IMR-90 (cell line): ENCODE measurements at regions not wholly inside any gene's neighbourhood (a gene's known extent, or its start where the extent isn't known, plus 50 kb on each side); places are given as distances from the start of the nearest gene placed in this dataset.

ENCODE experiments used
- ATAC-seq: fragments of 200-7000 bp; cut with Tn5 transposase; 2 replicates; pipeline ENCODE4 v1.9.1; 2020; ENCODE audit warnings: low read depth, mild to moderate bottlenecking, moderate library complexity
- BruUV-seq: library from RNA; stranded (reverse); fragments of 400-500 nt; replicated peaks from 2 replicates; lab custom pipeline; 2021; lab: Mats Ljungman, UMichigan
- CTCF ChIA-PET: fragments of 300-600 bp; formaldehyde crosslinking; extraction: SDS; loops from one replicate; lab custom pipeline; 2021; ENCODE audit warnings: antibody characterized with exemption; lab: Yijun Ruan, JAX
- POLR2A ChIA-PET: fragments of 300-600 bp; sonication (Branson Sonifier 250); formaldehyde crosslinking; loops from one replicate; lab custom pipeline; 2022; ENCODE audit warnings: antibody characterized with exemption; ENCODE audit not compliant: unreplicated experiment; lab: Charles Lee
- DNase-seq: peaks from one replicate; pipeline ENCODE4 v3.0.0; 2013
- H2AFZ ChIP-seq: replicated peaks from 2 replicates; pipeline ENCODE3; 2013; ENCODE audit warnings: low read length, mild to moderate bottlenecking; ENCODE audit not compliant: poor library complexity
- H2AK5ac ChIP-seq: 2 replicates; pipeline ENCODE4 v1.6.1; 2013; ENCODE audit warnings: low read depth, low read length, inconsistent platforms
- H2AK9ac ChIP-seq: replicated peaks from 2 replicates; pipeline ENCODE3; 2013; ENCODE audit warnings: mild to moderate bottlenecking, low read depth, low read length, moderate library complexity; ENCODE audit not compliant: poor library complexity
- H2BK120ac ChIP-seq: 2 replicates; pipeline ENCODE4 v1.6.1; 2013; ENCODE audit warnings: low read depth, low read length, inconsistent platforms
- H2BK15ac ChIP-seq: 3 replicates; pipeline ENCODE4 v1.6.1; 2013; ENCODE audit warnings: low read depth, low read length, inconsistent platforms
- H2BK20ac ChIP-seq: 2 replicates; pipeline ENCODE4 v1.6.1; 2013; ENCODE audit warnings: low read depth, mild to moderate bottlenecking, inconsistent platforms, low read length, moderate library complexity
- H2BK5ac ChIP-seq: 2 replicates; pipeline ENCODE4 v1.6.1; 2013; ENCODE audit warnings: mild to moderate bottlenecking, low read depth, low read length, inconsistent platforms; ENCODE audit not compliant: poor library complexity, severe bottlenecking
- H3K14ac ChIP-seq: replicated peaks from 2 replicates; pipeline ENCODE4 v1.6.1; 2013; ENCODE audit warnings: low read depth, low read length, inconsistent platforms
- H3K18ac ChIP-seq: 2 replicates; pipeline ENCODE4 v1.6.1; 2013; ENCODE audit warnings: low read depth, low read length, control low read depth
- H3K23ac ChIP-seq: 2 replicates; pipeline ENCODE4 v1.6.1; 2013; ENCODE audit warnings: low read depth, low read length, inconsistent platforms
- H3K27ac ChIP-seq: 2 replicates; pipeline ENCODE4 v1.5.1; 2013; ENCODE audit warnings: mild to moderate bottlenecking, control low read depth, low read length; ENCODE audit not compliant: insufficient read depth
- H3K27me3 ChIP-seq: 2 replicates; pipeline ENCODE4 v1.6.1; 2013; ENCODE audit warnings: low read length; ENCODE audit not compliant: control insufficient read depth, insufficient read depth
- H3K36me3 ChIP-seq: 2 replicates; pipeline ENCODE4 v1.6.1; 2013; ENCODE audit warnings: low read length, mixed read lengths; ENCODE audit not compliant: control insufficient read depth, insufficient read depth
- H3K4ac ChIP-seq: 2 replicates; pipeline ENCODE4 v1.6.1; 2013; ENCODE audit warnings: low read depth, low read length, inconsistent platforms
- H3K4me1 ChIP-seq: 2 replicates; pipeline ENCODE4 v1.6.1; 2013; ENCODE audit warnings: low read length, mixed read lengths; ENCODE audit not compliant: control insufficient read depth, insufficient read depth
- H3K4me2 ChIP-seq: 2 replicates; pipeline ENCODE4 v1.6.1; 2013; ENCODE audit warnings: low read depth, mild to moderate bottlenecking, control low read depth, low read length, moderate library complexity
- H3K4me3 ChIP-seq: 2 replicates; pipeline ENCODE4 v1.5.1; 2013; ENCODE audit warnings: low read depth, mild to moderate bottlenecking, control low read depth, low read length, moderate library complexity; ENCODE audit not compliant: insufficient read depth
- H3K56ac ChIP-seq: 2 replicates; pipeline ENCODE4 v1.6.1; 2013; ENCODE audit warnings: low read length, inconsistent platforms; ENCODE audit not compliant: insufficient read depth; ENCODE audit errors: extremely low read depth
- H3K79me1 ChIP-seq, 2 experiments: 2 replicates each; pipeline ENCODE4 v1.6.1; 2013; ENCODE audit warnings: low read length in 2 of 2, inconsistent platforms in 1 of 2, low read depth in 1 of 2
- H3K9ac ChIP-seq: 2 replicates; pipeline ENCODE4 v1.6.1; 2013; ENCODE audit warnings: low read depth, low read length, control low read depth
- H3K9me1 ChIP-seq: 2 replicates; pipeline ENCODE4 v1.6.1; 2013; ENCODE audit warnings: low read length, inconsistent platforms; ENCODE audit not compliant: insufficient read depth
- H3K9me3 ChIP-seq: 2 replicates; pipeline ENCODE4 v1.6.1; 2013; ENCODE audit warnings: low read length; ENCODE audit not compliant: control insufficient read depth, insufficient read depth
- H4K20me1 ChIP-seq: 2 replicates; pipeline ENCODE4 v1.6.1; 2013; ENCODE audit warnings: low read length, inconsistent platforms; ENCODE audit not compliant: insufficient read depth
- H4K5ac ChIP-seq: 2 replicates; pipeline ENCODE4 v1.6.1; 2013; ENCODE audit warnings: mild to moderate bottlenecking, low read depth, low read length, control low read depth
- H4K8ac ChIP-seq, 2 experiments: 2 replicates each; pipeline ENCODE4 v1.6.1; 2013; ENCODE audit warnings: low read depth in 2 of 2, low read length in 2 of 2, control low read depth in 1 of 2, inconsistent platforms in 1 of 2
- H4K91ac ChIP-seq: 2 replicates; pipeline ENCODE4 v1.6.1; 2013; ENCODE audit warnings: low read depth, low read length, inconsistent platforms; ENCODE audit not compliant: insufficient read depth
- BHLHE40 ChIP-seq: fragments of 150-350 bp; IDR thresholded peaks from 2 replicates; pipeline ENCODE4 v1.6.1; 2016; ENCODE audit warnings: mild to moderate bottlenecking, low read depth, low read length
- RFX5 ChIP-seq: IDR thresholded peaks from 2 replicates; pipeline ENCODE4 v1.8.0; 2012; ENCODE audit warnings: low read depth, mild to moderate bottlenecking, low read length, moderate library complexity
- WGBS, 2 experiments: methylation state at CpG; one replicate each; pipeline versions ENCODE4 v1.1.5 to v1.1.7; 2013; ENCODE audit warnings: missing lambda C conversion rate in 2 of 2; ENCODE audit not compliant: insufficient read length in 1 of 2; ENCODE audit errors: extremely low coverage in 2 of 2; 5-methylcytosine and 5-hydroxymethylcytosine counted together
- dilution Hi-C: fragments of 300-500 bp; cut with HindIII; formaldehyde crosslinking; loops from one replicate; pipeline ENCODE4 v1.14.3; 2018; ENCODE audit warnings: low sequenced_read_pairs; ENCODE audit not compliant: unreplicated experiment
- in situ Hi-C: fragments of 300-500 bp; cut with MboI; formaldehyde crosslinking; loops from 3 replicates; pipeline ENCODE4 v1.14.3; 2019; ENCODE audit warnings: low sequenced_read_pairs, inconsistent platforms, mixed read lengths
- intact Hi-C: fragments of 100-400 bp; cut with micrococcal nuclease; formaldehyde crosslinking; loops from 2 replicates; pipeline ENCODE4 v1.10.0; 2022

DNA sequence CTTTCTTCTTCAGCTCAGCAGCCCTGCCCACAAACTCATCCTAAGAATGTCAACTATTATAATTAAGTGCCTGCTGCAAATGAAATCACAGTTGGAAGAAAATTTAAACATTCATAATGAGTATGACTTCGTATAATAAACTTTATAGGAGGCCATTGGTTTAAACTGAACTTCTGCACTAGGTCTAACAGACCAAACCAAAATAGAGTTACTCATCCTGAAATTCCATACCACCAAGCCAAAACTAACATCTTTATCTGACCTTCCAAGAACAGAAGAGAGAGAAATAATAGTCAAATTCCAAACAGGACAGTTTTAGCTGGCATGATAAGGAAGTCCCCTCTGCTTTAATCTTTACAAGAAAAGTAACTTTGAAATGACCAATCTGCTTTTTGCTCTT, 472.4 kb upstream of the PRMT6 start:
- Histone ChIP-seq H2BK20ac (no peak overlapping the region), H2BK5ac (no peak overlapping the region), H4K91ac (no peak overlapping the region), H3K36me3 (no peaks in the 10 kb centered on the region), H3K79me1 (no peaks in the 10 kb centered on the region), H3K27me3 (no peaks in the 10 kb centered on the region), H2AK9ac (no peak overlapping the region), H3K18ac (no peak overlapping the region), H4K20me1 (no peaks in the 10 kb centered on the region), H3K4me1 (no peaks in the 10 kb centered on the region), H3K4me3 (no peak overlapping the region), H2BK15ac (no peak overlapping the region), H3K9me1 (no peaks in the 10 kb centered on the region), H3K23ac (no peak overlapping the region), H3K27ac (no peak overlapping the region), H2BK120ac (no peak overlapping the region), H3K14ac (no peak overlapping the region), H3K9ac (no peak overlapping the region), H4K8ac (no peak overlapping the region), H3K4ac (no peak overlapping the region), H4K5ac (no peak overlapping the region), H2AK5ac (no peak overlapping the region), H3K56ac (no peak overlapping the region), H3K4me2 (no peak overlapping the region), H2AFZ (no peak overlapping the region), H3K9me3 (peaks cover 5% of the 10 kb centered on the region; the same call in 1 of the 2 replicates)
- intact Hi-C loops (no loop called here), in situ Hi-C loops (no loop called here), dilution Hi-C loops (no loop called here)
- ChIA-PET POLR2A (no interaction called here), CTCF (no interaction called here)
- ATAC-seq (no peak), DNase-seq (no peak)
- WGBS, 2 experiments = no CpG with 5 or more reads among the region's 1 CpG
- no peak for TF ChIP-seq BHLHE40
- TF ChIP-seq RFX5 = no peak
- BruUV-seq = no TSS peak
